Esophagus squamous epithelium (tissue), 4 donors: ENCODE measurements at regions not wholly inside any gene's neighbourhood (a gene's known extent, or its start where the extent isn't known, plus 50 kb on each side); places are given as distances from the start of the nearest gene placed in this dataset.

Experiments used
- POLR2A ChIP-seq, 4 donors: fragments of 450-650 bp; IDR thresholded peaks; one replicate each; pipeline ENCODE4 v1.6.1; 2017; ENCODE audit warnings: antibody characterized with exemption in 4 of 4, mild to moderate bottlenecking in 4 of 4, moderate library complexity in 3 of 4
- TF ChIP-seq, protein P1 (sequence below), 6 experiments: fragments of 450-650 bp in 4 of 6; fragments of 200-600 bp in 2 of 6; sonication (generic) in 2 of 6; IDR thresholded peaks; one replicate each; pipeline ENCODE4 v1.5.1; 2016 to 2019; ENCODE audit warnings: antibody characterized with exemption in 6 of 6, mild to moderate bottlenecking in 4 of 6, moderate library complexity in 4 of 6

DNA sequence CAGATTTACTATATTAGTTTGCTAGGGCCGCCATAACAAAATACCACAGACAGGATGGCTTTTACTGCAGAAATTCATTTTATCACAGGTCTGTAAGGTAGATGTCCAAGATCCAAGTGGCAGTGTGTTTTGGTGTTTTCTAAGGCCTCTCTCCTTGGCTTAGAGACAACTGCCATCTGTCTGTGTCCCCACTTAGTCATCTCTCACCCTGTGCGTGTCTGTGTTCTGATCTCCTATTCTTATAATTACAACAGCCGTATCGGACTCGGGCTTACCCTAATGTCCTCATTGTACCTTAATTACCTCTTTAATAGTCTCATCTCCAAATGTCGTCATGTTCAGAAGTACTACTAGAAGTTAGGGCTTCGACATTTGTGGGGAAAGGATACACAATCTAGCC lies 362.3 kb upstream of the CDH19 start:
- TF ChIP-seq, protein P1, sequence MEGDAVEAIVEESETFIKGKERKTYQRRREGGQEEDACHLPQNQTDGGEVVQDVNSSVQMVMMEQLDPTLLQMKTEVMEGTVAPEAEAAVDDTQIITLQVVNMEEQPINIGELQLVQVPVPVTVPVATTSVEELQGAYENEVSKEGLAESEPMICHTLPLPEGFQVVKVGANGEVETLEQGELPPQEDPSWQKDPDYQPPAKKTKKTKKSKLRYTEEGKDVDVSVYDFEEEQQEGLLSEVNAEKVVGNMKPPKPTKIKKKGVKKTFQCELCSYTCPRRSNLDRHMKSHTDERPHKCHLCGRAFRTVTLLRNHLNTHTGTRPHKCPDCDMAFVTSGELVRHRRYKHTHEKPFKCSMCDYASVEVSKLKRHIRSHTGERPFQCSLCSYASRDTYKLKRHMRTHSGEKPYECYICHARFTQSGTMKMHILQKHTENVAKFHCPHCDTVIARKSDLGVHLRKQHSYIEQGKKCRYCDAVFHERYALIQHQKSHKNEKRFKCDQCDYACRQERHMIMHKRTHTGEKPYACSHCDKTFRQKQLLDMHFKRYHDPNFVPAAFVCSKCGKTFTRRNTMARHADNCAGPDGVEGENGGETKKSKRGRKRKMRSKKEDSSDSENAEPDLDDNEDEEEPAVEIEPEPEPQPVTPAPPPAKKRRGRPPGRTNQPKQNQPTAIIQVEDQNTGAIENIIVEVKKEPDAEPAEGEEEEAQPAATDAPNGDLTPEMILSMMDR (IDR thresholded peaks at IDR 0.05), result no peak
- TF ChIP-seq POLR2A (IDR thresholded peaks at IDR 0.05), result no peak
